ENCODE measurements at regions not wholly inside any gene's neighbourhood (a gene's known extent, or its start where the extent isn't known, plus 50 kb on each side); places are given as distances from the start of the nearest gene placed in this dataset.

DNA sequence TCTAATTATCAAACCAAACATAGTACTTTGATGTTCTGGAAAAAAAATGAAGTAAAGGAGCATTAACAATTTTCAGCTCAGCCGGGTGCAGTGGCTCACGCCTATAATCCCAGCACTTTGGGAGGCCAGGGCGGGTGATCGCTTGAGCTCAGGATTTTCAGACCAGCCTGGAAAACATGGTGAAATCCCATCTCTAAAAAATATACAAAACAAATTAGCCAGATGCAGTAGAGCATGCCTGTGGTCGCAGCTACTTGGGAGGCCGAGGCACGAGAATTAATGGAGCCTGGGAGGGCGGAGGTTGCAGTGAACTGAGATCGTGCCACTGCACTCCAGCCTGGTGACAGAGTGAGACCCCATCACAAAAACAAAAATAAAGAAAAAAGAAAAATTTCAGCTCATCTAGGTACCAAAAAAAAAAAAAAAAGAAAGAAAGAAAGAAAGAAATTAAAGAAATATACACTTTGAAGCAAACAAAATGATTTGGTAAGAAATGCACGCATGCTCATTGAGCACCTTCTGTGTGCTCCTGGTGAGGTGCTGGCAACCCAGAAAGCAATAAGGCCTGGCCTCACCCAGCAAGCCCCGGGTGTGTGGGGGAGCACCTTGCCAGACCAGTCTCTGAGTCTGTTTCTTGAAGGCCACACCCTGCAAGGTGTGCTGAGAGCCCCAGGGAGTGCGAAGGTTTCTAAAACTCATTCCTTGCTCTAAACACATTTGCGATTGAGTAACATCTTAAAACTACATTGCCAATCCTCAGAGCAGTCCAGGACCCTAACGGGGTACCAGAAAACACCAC, 133.5 kb downstream of the TFCP2L1 start:
- CTCF ChIA-PET: interaction anchor here (0.6 kb wide), 1 partner anchor 28 kb away, joined by 5 read pairs; no protein-coding TSS in a partner anchor
- Histone ChIP-seq H3K79me2 (ENCODE audit: low read depth) (no peaks in the 10 kb centered on the region), H3K36me3 (ENCODE audit: low read depth) (no peaks in the 10 kb centered on the region), H3K9me3 (ENCODE audit: insufficient read depth, low read depth) (no peaks in the 10 kb centered on the region; the same call in 1 of the 2 replicates), H3K4me2 (peak overlapping the region; percentile 41), H3K4me1 (replicated peaks; ENCODE audit: insufficient read depth) (peaks cover 29% of the 10 kb centered on the region), H3K27me3 (ENCODE audit: insufficient read depth, low read depth) (no peaks in the 10 kb centered on the region), H3K9me2 (ENCODE audit: insufficient read depth) (no peaks in the 10 kb centered on the region), H2AFZ (0 out of 2 replicates have a peak overlapping the region, but pooled peaks have one; percentile 2), H4K20me1 (ENCODE audit: insufficient read depth) (no peaks in the 10 kb centered on the region), H3K27ac (no peak overlapping the region), H3K4me3 (no peak overlapping the region), H3F3A (ENCODE audit: insufficient read depth, low read depth) (peaks cover 14% of the 10 kb centered on the region; the same call in 1 of the 2 replicates)
- no TSS peak for BruUV-seq (replicated peaks)
- intact Hi-C loops (cut with micrococcal nuclease; ENCODE audit: unreplicated experiment): loop anchor here (5.0 kb wide), 1 partner anchor 46 kb away; no protein-coding TSS in a partner anchor
- TF ChIP-seq EZH2 (IDR thresholded peaks at IDR 0.05; ENCODE audit: low read depth): no peak
- TF ChIP-seq, protein P1, sequence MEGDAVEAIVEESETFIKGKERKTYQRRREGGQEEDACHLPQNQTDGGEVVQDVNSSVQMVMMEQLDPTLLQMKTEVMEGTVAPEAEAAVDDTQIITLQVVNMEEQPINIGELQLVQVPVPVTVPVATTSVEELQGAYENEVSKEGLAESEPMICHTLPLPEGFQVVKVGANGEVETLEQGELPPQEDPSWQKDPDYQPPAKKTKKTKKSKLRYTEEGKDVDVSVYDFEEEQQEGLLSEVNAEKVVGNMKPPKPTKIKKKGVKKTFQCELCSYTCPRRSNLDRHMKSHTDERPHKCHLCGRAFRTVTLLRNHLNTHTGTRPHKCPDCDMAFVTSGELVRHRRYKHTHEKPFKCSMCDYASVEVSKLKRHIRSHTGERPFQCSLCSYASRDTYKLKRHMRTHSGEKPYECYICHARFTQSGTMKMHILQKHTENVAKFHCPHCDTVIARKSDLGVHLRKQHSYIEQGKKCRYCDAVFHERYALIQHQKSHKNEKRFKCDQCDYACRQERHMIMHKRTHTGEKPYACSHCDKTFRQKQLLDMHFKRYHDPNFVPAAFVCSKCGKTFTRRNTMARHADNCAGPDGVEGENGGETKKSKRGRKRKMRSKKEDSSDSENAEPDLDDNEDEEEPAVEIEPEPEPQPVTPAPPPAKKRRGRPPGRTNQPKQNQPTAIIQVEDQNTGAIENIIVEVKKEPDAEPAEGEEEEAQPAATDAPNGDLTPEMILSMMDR (conservative IDR thresholded peaks at IDR 0.05): no peak
- POLR2A ChIA-PET (ENCODE audit: unreplicated experiment): no interaction called here
- DNase-seq: peak; percentile 83 to 93

DNA sequence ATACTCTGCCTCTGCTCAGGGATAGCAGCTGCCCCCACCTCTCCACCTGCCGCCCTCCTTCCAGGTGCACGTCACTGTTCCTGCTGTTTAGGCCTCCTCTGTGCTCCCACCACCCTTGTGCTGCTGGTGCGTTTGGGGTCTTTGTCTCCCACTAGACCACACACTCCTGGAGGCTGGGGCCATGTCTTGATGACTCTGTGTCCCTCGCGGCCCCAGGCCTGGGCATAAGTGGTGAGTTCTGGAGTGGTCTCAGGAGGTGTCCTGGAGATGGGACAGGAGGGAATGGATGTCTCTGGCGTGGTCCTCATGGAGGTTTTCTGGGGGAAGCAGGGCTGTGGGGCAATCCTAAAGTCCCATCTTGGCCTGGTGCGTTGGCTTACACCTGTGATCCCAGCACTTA, 132.1 kb downstream of the TFCP2L1 start:
- no peak for DNase-seq
- TF ChIP-seq, protein P1 (conservative IDR thresholded peaks at IDR 0.05): no peak
- TF ChIP-seq EZH2 (IDR thresholded peaks at IDR 0.05; ENCODE audit: low read depth): no peak
- peaks cover 24% of the 10 kb centered on the region for H3K4me1 ChIP-seq (replicated peaks; ENCODE audit: insufficient read depth)
- no peaks in the 10 kb centered on the region for H3K9me2 ChIP-seq (ENCODE audit: insufficient read depth)
- no peak overlapping the region for H3K27ac ChIP-seq
- POLR2A ChIA-PET (ENCODE audit: unreplicated experiment): no interaction called here
- no peaks in the 10 kb centered on the region for H3K79me2 ChIP-seq (ENCODE audit: low read depth)
- BruUV-seq (replicated peaks): no TSS peak
- H3K4me3 ChIP-seq: no peak overlapping the region
- H3K9me3 ChIP-seq (ENCODE audit: insufficient read depth, low read depth): peaks cover 8% of the 10 kb centered on the region
- CTCF ChIA-PET: no interaction called here
- intact Hi-C loops (cut with micrococcal nuclease; ENCODE audit: unreplicated experiment): loop anchor here (5.0 kb wide), 1 partner anchor 44 kb away; no protein-coding TSS in a partner anchor
- H3K36me3 ChIP-seq (ENCODE audit: low read depth): no peaks in the 10 kb centered on the region
- H2AFZ ChIP-seq: no peak overlapping the region
- no peaks in the 10 kb centered on the region for H4K20me1 ChIP-seq (ENCODE audit: insufficient read depth)
- H3K27me3 ChIP-seq (ENCODE audit: insufficient read depth, low read depth): no peaks in the 10 kb centered on the region
- peaks cover 7% of the 10 kb centered on the region; the same call in 1 of the 2 replicates for H3F3A ChIP-seq (ENCODE audit: insufficient read depth, low read depth)
- no peak overlapping the region for H3K4me2 ChIP-seq

DNA sequence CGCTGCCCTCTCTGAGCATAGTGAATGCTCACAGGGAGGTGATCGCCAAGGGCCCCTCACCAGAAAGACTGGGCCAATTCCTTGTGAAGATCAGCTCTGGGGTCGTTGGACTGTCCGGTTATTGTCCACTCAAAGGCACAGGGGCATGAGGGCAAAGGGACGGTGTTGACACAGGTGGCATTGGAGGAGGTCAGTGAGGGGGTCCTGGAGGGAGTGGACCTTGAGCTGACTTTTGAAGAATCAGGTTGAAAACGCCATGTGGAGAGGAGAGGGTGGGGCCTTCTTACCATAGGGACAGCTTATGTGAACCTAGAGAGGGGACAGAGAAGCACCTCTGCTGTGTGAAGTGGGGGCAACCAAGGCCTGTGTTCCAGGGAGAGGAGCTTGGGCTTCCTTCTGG, 131.5 kb downstream of the TFCP2L1 start:
- peaks cover 20% of the 10 kb centered on the region for H3K4me1 ChIP-seq (replicated peaks; ENCODE audit: insufficient read depth)
- H3K4me3 ChIP-seq: no peak overlapping the region
- CTCF ChIA-PET: no interaction called here
- no peak overlapping the region for H2AFZ ChIP-seq
- no peaks in the 10 kb centered on the region for H3K9me2 ChIP-seq (ENCODE audit: insufficient read depth)
- DNase-seq: no peak
- H4K20me1 ChIP-seq (ENCODE audit: insufficient read depth): no peaks in the 10 kb centered on the region
- no TSS peak for BruUV-seq (replicated peaks)
- H3K27ac ChIP-seq: no peak overlapping the region
- H3F3A ChIP-seq (ENCODE audit: insufficient read depth, low read depth): peaks cover 7% of the 10 kb centered on the region; the same call in 1 of the 2 replicates
- TF ChIP-seq, protein P1 (conservative IDR thresholded peaks at IDR 0.05): no peak
- no peak for TF ChIP-seq EZH2 (IDR thresholded peaks at IDR 0.05; ENCODE audit: low read depth)
- H3K9me3 ChIP-seq (ENCODE audit: insufficient read depth, low read depth): peaks cover 12% of the 10 kb centered on the region
- no peaks in the 10 kb centered on the region for H3K36me3 ChIP-seq (ENCODE audit: low read depth)
- H3K79me2 ChIP-seq (ENCODE audit: low read depth): no peaks in the 10 kb centered on the region
- POLR2A ChIA-PET (ENCODE audit: unreplicated experiment): no interaction called here
- no peaks in the 10 kb centered on the region for H3K27me3 ChIP-seq (ENCODE audit: insufficient read depth, low read depth)
- H3K4me2 ChIP-seq: no peak overlapping the region
- intact Hi-C loops (cut with micrococcal nuclease; ENCODE audit: unreplicated experiment): loop anchor here (5.0 kb wide), 1 partner anchor 44 kb away; no protein-coding TSS in a partner anchor
